Astrocyte of the spinal cord (primary cell): ENCODE measurements at regions not wholly inside any gene's neighbourhood (a gene's known extent, or its start where the extent isn't known, plus 50 kb on each side); places are given as distances from the start of the nearest gene placed in this dataset.

Experiments used
- DNase-seq: peaks from one replicate; pipeline ENCODE4 v3.0.0; 2011; ENCODE audit warnings: low read depth, low spot score
- H3K4me3 ChIP-seq: 2 replicates; pipeline ENCODE4 v1.5.1; 2011; ENCODE audit warnings: low read depth, mild to moderate bottlenecking, low read length, moderate library complexity
- in situ Hi-C: cut with HindIII; loops from 2 replicates; pipeline ENCODE4 v1.10.0; 2017; ENCODE audit warnings: low sequenced_read_pairs
- TF ChIP-seq, protein P1 (sequence below): IDR thresholded peaks from 2 replicates; pipeline ENCODE4 v1.5.1; 2012; ENCODE audit warnings: low read depth, mild to moderate bottlenecking, low read length, inconsistent platforms

DNA sequence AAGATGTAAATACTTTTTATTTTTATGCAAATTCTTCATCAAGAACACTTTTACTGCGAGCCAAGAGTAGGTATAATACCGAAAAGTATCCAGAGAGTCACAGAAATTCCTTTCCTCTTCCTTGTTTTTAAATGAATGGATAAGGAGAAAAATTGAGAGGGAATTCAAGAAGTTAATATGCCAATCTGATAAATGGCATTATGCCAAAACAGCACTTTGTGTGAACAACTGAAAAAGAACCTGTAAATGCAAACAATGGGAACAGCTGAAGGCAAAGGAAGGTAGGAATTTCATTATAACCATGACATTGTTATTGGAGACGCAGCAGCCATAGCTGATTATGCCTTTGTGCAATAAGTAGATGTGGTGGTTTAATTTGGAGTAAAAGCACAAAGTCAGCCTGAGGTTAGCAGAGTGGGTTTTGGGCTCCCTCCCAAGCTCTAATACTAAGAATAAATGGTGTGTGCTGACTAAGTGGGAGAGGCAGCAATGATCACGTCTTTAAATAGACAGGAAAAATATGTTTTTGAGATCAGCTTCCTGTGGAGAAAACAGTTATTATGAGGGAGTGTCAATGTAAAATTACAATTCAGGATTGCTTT, 209.8 kb upstream of the NDST4 start:
- peak; percentile 31 for DNase-seq
- H3K4me3 ChIP-seq = no peak overlapping the region
- in situ Hi-C loops = no loop called here
- TF ChIP-seq, protein P1, sequence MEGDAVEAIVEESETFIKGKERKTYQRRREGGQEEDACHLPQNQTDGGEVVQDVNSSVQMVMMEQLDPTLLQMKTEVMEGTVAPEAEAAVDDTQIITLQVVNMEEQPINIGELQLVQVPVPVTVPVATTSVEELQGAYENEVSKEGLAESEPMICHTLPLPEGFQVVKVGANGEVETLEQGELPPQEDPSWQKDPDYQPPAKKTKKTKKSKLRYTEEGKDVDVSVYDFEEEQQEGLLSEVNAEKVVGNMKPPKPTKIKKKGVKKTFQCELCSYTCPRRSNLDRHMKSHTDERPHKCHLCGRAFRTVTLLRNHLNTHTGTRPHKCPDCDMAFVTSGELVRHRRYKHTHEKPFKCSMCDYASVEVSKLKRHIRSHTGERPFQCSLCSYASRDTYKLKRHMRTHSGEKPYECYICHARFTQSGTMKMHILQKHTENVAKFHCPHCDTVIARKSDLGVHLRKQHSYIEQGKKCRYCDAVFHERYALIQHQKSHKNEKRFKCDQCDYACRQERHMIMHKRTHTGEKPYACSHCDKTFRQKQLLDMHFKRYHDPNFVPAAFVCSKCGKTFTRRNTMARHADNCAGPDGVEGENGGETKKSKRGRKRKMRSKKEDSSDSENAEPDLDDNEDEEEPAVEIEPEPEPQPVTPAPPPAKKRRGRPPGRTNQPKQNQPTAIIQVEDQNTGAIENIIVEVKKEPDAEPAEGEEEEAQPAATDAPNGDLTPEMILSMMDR = no peak

DNA sequence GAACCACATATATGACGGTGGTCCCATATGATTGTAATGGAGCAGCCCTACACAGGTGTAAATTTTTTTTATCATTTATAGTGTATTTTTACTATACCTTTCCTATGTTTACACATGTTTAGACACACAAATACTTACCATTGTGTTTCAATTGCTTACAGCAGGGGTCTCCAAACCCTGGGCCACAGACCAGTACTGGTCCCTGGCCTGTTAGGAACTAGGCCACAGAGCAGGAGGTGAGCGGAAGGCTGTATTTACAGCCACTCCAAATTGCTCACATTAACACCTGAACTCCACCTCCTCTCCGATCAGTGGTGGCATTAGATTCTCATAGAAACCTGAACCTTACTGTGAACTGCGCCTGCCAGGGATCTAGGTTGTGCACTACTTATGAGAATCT, 201.8 kb upstream of the NDST4 start:
- TF ChIP-seq, protein P1 = no peak
- no peak overlapping the region for H3K4me3 ChIP-seq
- no peak for DNase-seq
- in situ Hi-C loops = no loop called here

DNA sequence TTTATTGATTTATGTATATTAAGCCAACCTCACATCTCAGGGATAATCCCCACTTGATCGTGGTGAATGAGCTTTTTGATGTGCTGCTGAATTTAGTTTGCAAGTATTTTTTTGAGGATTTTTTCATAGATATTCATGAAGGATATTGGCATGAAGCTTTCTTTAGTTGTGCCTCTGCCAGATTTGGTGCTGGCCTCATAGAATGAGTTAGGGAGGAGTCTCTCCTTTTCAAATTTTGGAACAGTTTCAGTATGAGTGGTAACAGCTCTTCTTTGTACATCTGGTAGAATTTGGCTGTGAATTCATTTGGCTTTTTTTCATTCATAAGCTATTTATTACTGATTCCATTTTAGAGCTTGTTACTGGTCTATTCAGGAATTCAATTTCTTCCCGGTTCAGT, 197.2 kb upstream of the NDST4 start:
- H3K4me3 ChIP-seq = no peak overlapping the region
- in situ Hi-C loops = no loop called here
- TF ChIP-seq, protein P1 = no peak

DNA sequence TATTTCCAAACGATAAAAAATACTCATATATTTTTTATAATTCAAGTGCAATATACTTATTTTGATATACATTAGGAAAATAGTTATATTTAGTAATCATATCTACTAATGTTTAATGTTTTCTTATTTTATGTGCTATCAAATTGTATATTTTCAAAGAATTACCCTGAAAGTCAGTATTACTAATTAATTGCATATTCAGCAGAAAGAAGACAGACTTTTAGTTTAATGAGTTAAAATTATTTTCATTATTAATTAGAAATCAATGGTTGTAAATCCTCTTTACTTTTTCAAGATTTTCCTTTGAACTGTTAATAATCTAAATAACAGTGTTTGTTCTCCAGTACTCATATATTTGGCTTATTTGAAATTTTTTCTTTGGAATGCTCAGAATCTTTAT, 181.3 kb upstream of the NDST4 start:
- TF ChIP-seq, protein P1 = no peak
- in situ Hi-C loops = no loop called here
- H3K4me3 ChIP-seq = no peak overlapping the region
- no peak for DNase-seq

More for the DNA sequence above, 197.2 kb upstream of the NDST4 start:
- no peak for DNase-seq

DNA sequence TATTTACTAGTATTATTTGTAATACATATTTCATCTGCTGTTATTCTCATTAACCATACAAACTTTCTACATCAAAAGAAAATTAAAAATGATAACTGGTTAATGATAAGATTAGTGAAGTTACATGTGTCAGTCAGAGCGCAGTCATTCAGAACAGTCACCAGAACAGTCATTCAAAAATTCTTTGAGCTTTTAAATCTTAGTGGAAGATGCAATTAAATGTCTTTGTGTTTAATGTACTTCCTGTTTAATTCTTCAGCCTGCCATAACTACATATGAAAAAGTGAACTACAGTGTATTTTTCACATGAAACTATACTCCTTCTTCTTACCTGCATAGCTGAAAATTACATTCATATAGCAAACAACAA, 179.7 kb upstream of the NDST4 start:
- in situ Hi-C loops = no loop called here
- TF ChIP-seq, protein P1 = no peak
- no peak overlapping the region for H3K4me3 ChIP-seq
- no peak for DNase-seq

DNA sequence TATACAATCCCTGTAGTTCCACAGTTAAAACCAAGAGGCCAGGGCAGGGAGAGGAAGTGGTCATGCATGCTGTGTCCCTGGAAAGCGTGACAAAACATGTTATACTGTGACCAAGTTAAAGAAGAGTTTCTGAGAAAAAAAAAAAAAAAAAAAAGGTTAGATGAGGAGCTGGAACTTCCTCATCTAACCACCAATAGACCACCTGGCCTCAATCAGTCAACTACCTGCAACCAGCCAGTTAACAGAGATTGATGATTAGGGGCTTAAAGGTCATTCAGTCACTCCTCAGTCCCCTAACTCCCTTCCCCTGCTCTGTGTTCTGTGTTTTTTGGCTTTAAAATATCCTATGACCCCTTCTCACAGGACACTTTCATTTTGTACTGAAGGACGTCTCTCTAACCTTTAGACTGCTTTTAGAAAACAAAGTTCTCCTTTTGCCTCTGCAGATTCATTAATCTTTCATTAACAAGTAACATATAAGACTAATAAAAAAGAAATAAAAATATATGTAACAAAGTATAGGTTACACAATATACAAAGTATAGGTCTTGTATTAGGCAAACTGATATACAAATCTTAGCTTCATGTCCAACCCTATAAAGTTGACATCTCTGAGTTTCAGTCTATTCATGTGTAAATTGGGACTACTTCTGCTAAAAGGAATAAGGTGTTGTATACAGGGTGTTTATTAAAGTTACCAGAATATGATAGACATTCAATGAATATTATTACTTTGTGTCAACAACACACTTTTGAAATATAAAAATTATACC, 179.1 kb upstream of the NDST4 start:
- in situ Hi-C loops = no loop called here
- no peak for DNase-seq
- no peak overlapping the region for H3K4me3 ChIP-seq
- TF ChIP-seq, protein P1 = no peak
